ENCODE measurements at regions not wholly inside any gene's neighbourhood (a gene's known extent, or its start where the extent isn't known, plus 50 kb on each side); places are given as distances from the start of the nearest gene placed in this dataset.

- TF ChIP-seq CTCF (IDR thresholded peaks at IDR 0.05; ENCODE audit: insufficient read depth, low read depth, low read length), result no peak
- TF ChIP-seq EZH2 (IDR thresholded peaks at IDR 0.05; ENCODE audit: insufficient read depth, low read length), result no peak
These were observed 471.4 kb downstream of the KLF12 start for GRCh38 chr13:73662833-73663232.
